GM04503 (cell line): ENCODE measurements at regions not wholly inside any gene's neighbourhood (a gene's known extent, or its start where the extent isn't known, plus 50 kb on each side); places are given as distances from the start of the nearest gene placed in this dataset.
"Not testable (repeated sequence)": the region's sequence is repeated elsewhere in the genome, so short reads cannot be mapped to it uniquely, and the experiment has no call there.

Experiments
- DNase-seq: peaks from one replicate; pipeline ENCODE4 v3.0.0-alpha.2; 2012; ENCODE audit warnings: low read depth

- not testable (repeated sequence) for DNase-seq
These were observed 78.7 kb upstream of the DRD5 start for GRCh38 chr4:9702696-9703095.

GRCh38 chr4:9703391-9703790 lies 78.0 kb upstream of the DRD5 start:
- no peak for DNase-seq

GRCh38 chr4:9704126-9704525 lies 77.3 kb upstream of the DRD5 start:
- DNase-seq, result not testable (repeated sequence)

- DNase-seq, result no peak
These were observed 76.7 kb upstream of the DRD5 start for GRCh38 chr4:9704551-9705332.

GRCh38 chr4:9707281-9707680 lies 74.2 kb upstream of the DRD5 start:
- not testable (repeated sequence) for DNase-seq

- not testable (repeated sequence) for DNase-seq
These were observed 73.5 kb upstream of the DRD5 start for GRCh38 chr4:9707936-9708335.

GRCh38 chr4:9709724-9710123 lies 71.7 kb upstream of the DRD5 start:
- no peak for DNase-seq

GRCh38 chr4:9715271-9715670 lies 66.2 kb upstream of the DRD5 start:
- DNase-seq, result not testable (repeated sequence)

- DNase-seq, result no peak
These were observed 65.3 kb upstream of the DRD5 start for GRCh38 chr4:9716093-9716492.

- DNase-seq, result not testable (repeated sequence)
These were observed 63.0 kb upstream of the DRD5 start for GRCh38 chr4:9718246-9718939.

GRCh38 chr4:9722131-9722530 lies 59.3 kb upstream of the DRD5 start:
- DNase-seq, result not testable (repeated sequence)
